WERI-Rb-1 (cell line): ENCODE measurements at regions not wholly inside any gene's neighbourhood (a gene's known extent, or its start where the extent isn't known, plus 50 kb on each side); places are given as distances from the start of the nearest gene placed in this dataset.
"Not testable (repeated sequence)": the region's sequence is repeated elsewhere in the genome, so short reads cannot be mapped to it uniquely, and the experiment has no call there.

Experiments
- DNase-seq: peaks from one replicate; pipeline ENCODE4 v3.0.0-alpha.2; 2020
- H3K27ac ChIP-seq: fragments of 250-450 bp; sonication (Bioruptor Pico); 2 replicates; pipeline ENCODE4 v1.5.1; 2020; ENCODE audit warnings: mild to moderate bottlenecking, moderate library complexity
- H3K27me3 ChIP-seq: fragments of 250-450 bp; sonication (Bioruptor Pico); 2 replicates; pipeline ENCODE4 v1.5.1; 2021; ENCODE audit warnings: mild to moderate bottlenecking, low read depth, moderate library complexity; ENCODE audit not compliant: insufficient read depth, severe bottlenecking
- H3K36me3 ChIP-seq: fragments of 250-450 bp; sonication (Bioruptor Pico); 2 replicates; pipeline ENCODE4 v1.5.1; 2020; ENCODE audit warnings: mild to moderate bottlenecking, moderate library complexity
- H3K4me3 ChIP-seq: 2 replicates; pipeline ENCODE4 v1.5.1; 2011; ENCODE audit warnings: low read depth, mild to moderate bottlenecking, control low read depth, low read length
- H3K9me3 ChIP-seq: fragments of 250-450 bp; sonication (Bioruptor Pico); 2 replicates; pipeline ENCODE4 v1.5.1; 2021; ENCODE audit warnings: mild to moderate bottlenecking, moderate library complexity; ENCODE audit not compliant: severe bottlenecking
- CTCF ChIP-seq: IDR thresholded peaks from 2 replicates; pipeline ENCODE4 v1.5.1; 2011; ENCODE audit warnings: low read depth, mild to moderate bottlenecking, control low read depth, inconsistent platforms, low read length

- no peak overlapping the region for H3K4me3 ChIP-seq
- no peaks in the 10 kb centered on the region for H3K27me3 ChIP-seq
- H3K9me3 ChIP-seq: no peaks in the 10 kb centered on the region
- no peak for TF ChIP-seq CTCF
- H3K36me3 ChIP-seq: no peaks in the 10 kb centered on the region
- DNase-seq: no peak
- H3K27ac ChIP-seq: no peak overlapping the region
These were observed 161.4 kb downstream of the NDUFA12 start for GRCh38 chr12:94841904-94842610.

GRCh38 chr12:94841177-94841576, 162.3 kb downstream of the NDUFA12 start:
- no peak for DNase-seq
- no peaks in the 10 kb centered on the region for H3K27me3 ChIP-seq
- H3K36me3 ChIP-seq: no peaks in the 10 kb centered on the region
- H3K27ac ChIP-seq: no peak overlapping the region
- H3K9me3 ChIP-seq: no peaks in the 10 kb centered on the region
- no peak overlapping the region for H3K4me3 ChIP-seq
- no peak for TF ChIP-seq CTCF

GRCh38 chr12:94839347-94839746, 164.2 kb downstream of the NDUFA12 start:
- no peak overlapping the region for H3K27ac ChIP-seq
- no peaks in the 10 kb centered on the region for H3K27me3 ChIP-seq
- no peaks in the 10 kb centered on the region for H3K9me3 ChIP-seq
- H3K36me3 ChIP-seq: no peaks in the 10 kb centered on the region
- DNase-seq: no peak
- TF ChIP-seq CTCF: no peak
- H3K4me3 ChIP-seq: no peak overlapping the region

- H3K36me3 ChIP-seq, H3K27ac ChIP-seq, DNase-seq, H3K4me3 ChIP-seq, H3K9me3 ChIP-seq, H3K27me3 ChIP-seq: not testable (repeated sequence)
These were observed 166.4 kb downstream of the NDUFA12 start for GRCh38 chr12:94836952-94837670.

GRCh38 chr12:94834036-94834625, 169.4 kb downstream of the NDUFA12 start:
- Histone ChIP-seq H3K27ac (no peak overlapping the region), H3K4me3 (no peak overlapping the region), H3K36me3 (no peaks in the 10 kb centered on the region), H3K9me3 (no peaks in the 10 kb centered on the region), H3K27me3 (no peaks in the 10 kb centered on the region)
- no peak for DNase-seq
- TF ChIP-seq CTCF: no peak
